Neural crest cell (in vitro differentiated cells): ENCODE measurements at regions not wholly inside any gene's neighbourhood (a gene's known extent, or its start where the extent isn't known, plus 50 kb on each side); places are given as distances from the start of the nearest gene placed in this dataset.

Source experiments
- DNase-seq: peaks from one replicate; pipeline ENCODE4 v3.0.0; 2021; ENCODE audit warnings: low read depth, mixed read lengths, low spot score
- H3K27ac Mint-ChIP-seq: one replicate; pipeline ENCODE4 v1.8.0; 2021; ENCODE audit warnings: mild to moderate bottlenecking, mixed read lengths; ENCODE audit not compliant: unreplicated experiment
- H3K27me3 Mint-ChIP-seq: 2 replicates; pipeline ENCODE4 v1.8.0; 2021; ENCODE audit warnings: low read depth, mild to moderate bottlenecking, mixed read lengths
- H3K36me3 Mint-ChIP-seq: 2 replicates; pipeline ENCODE4 v1.8.0; 2021; ENCODE audit warnings: low read depth, mild to moderate bottlenecking, mixed read lengths
- H3K4me1 Mint-ChIP-seq: 2 replicates; pipeline ENCODE4 v1.8.0; 2021; ENCODE audit warnings: mixed read lengths
- H3K4me3 Mint-ChIP-seq: one replicate; pipeline ENCODE4 v1.8.0; 2021; ENCODE audit warnings: mild to moderate bottlenecking, mixed read lengths
- H3K9me3 Mint-ChIP-seq: 2 replicates; pipeline ENCODE4 v1.8.0; 2021; ENCODE audit warnings: mixed read lengths
- CTCF ChIP-seq: fragments of 200-600 bp; sonication (generic); conservative IDR thresholded peaks from 2 replicates; pipeline ENCODE4 v1.5.0; 2021; ENCODE audit warnings: antibody characterized with exemption, mild to moderate bottlenecking

GRCh38 chr2:128439791-128440665 lies 121.4 kb upstream of the HS6ST1 start:
- Mint-ChIP-seq H3K36me3 (no peaks in the 10 kb centered on the region), H3K4me3 (no peak overlapping the region), H3K27me3 (no peaks in the 10 kb centered on the region), H3K27ac (no peak overlapping the region), H3K9me3 (no peaks in the 10 kb centered on the region), H3K4me1 (peaks cover 32% of the 10 kb centered on the region)
- no peak for TF ChIP-seq CTCF
- no peak for DNase-seq

- Mint-ChIP-seq H3K27me3 (no peaks in the 10 kb centered on the region), H3K36me3 (no peaks in the 10 kb centered on the region), H3K9me3 (no peaks in the 10 kb centered on the region), H3K4me3 (no peak overlapping the region), H3K4me1 (peaks cover 30% of the 10 kb centered on the region), H3K27ac (no peak overlapping the region)
- DNase-seq, result no peak
- TF ChIP-seq CTCF, result no peak
These were observed 122.1 kb upstream of the HS6ST1 start for GRCh38 chr2:128440666-128441340.

DNA sequence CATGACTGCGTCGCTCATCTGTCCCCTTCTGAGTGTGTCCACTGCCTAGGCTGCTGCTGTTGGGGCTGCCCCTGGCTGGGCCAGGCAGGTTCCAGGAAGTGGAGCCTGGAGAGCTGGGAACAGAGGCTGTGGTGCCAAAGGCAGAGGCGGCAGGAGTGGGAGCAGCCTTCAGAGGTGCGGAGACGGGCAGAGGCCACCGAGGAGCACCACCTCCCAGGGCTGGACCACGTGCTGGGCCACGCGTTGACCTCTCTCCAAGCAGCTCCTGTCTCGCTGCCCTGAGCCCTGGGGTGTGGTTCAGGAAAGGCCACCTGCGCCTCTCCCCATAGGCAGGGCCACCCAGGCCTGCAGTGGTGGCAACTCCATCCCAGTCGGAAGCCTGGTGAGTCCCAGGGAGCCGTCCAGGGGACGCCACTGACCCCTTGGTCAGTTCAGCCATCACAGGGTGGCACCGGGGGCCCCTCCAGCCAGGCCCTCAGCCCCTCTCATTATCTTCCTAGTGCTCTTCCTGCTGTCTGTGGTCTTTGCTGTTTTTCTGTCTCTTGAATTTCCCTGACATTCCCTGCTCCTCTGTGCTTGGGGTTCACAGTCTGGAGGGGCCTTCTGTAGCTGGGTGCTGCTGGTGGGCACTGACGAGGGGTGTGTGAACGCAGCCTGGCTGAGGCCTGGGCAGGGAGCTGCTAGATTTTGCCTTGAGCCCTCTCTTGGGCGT lies 122.8 kb upstream of the HS6ST1 start:
- no peak for DNase-seq
- H3K4me3 Mint-ChIP-seq, result no peak overlapping the region
- no peaks in the 10 kb centered on the region for H3K9me3 Mint-ChIP-seq
- H3K27ac Mint-ChIP-seq, result peak overlapping the region; percentile 50
- peaks cover 31% of the 10 kb centered on the region for H3K4me1 Mint-ChIP-seq
- H3K36me3 Mint-ChIP-seq, result no peaks in the 10 kb centered on the region
- H3K27me3 Mint-ChIP-seq, result no peaks in the 10 kb centered on the region
- TF ChIP-seq CTCF, result no peak

DNA sequence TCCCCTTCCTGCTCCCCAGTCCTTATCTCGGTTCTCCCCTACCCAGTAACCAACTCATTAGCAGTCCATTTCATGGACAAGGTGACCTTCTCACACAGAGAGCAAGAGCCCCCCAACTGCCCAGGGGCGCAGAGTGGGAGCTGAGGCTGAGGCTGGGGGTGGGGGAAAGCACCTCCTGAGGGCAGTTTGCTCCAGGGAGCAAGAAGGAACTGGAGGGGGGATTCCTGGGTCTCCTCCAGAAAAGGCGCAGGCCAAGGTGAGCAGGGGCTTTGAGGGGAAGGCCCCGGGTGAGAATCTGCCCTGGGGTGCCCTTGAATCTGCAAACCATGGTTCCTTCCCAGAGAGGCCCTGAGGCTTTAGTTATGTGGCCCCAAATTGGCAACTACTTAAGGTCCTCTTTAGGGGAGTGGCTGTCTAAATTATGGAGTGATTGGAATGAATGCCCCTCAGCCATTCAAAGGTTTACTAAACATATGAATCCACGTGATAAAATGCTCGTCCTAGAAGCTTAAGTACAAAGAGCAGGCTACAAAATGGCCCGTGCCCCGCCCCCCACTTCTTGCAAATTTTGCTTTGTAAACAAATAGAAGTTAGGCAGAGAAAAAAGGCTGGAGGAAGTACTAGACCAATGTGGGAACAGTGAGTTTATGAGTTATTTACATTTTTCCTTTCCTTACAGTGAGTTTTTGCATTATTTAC lies 123.5 kb upstream of the HS6ST1 start:
- TF ChIP-seq CTCF, result no peak
- H3K4me3 Mint-ChIP-seq, result no peak overlapping the region
- no peak for DNase-seq
- H3K4me1 Mint-ChIP-seq, result peaks cover 36% of the 10 kb centered on the region
- no peaks in the 10 kb centered on the region for H3K27me3 Mint-ChIP-seq
- H3K36me3 Mint-ChIP-seq, result no peaks in the 10 kb centered on the region
- no peak overlapping the region for H3K27ac Mint-ChIP-seq
- no peaks in the 10 kb centered on the region for H3K9me3 Mint-ChIP-seq

GRCh38 chr2:128442891-128443302 lies 124.2 kb upstream of the HS6ST1 start:
- Mint-ChIP-seq H3K4me3 (no peak overlapping the region), H3K27me3 (no peaks in the 10 kb centered on the region), H3K36me3 (no peaks in the 10 kb centered on the region), H3K27ac (peak overlapping the region; percentile 35), H3K9me3 (no peaks in the 10 kb centered on the region), H3K4me1 (peaks cover 36% of the 10 kb centered on the region)
- TF ChIP-seq CTCF, result no peak
- DNase-seq, result no peak
